GM23338 (cell line): ENCODE measurements at regions not wholly inside any gene's neighbourhood (a gene's known extent, or its start where the extent isn't known, plus 50 kb on each side); places are given as distances from the start of the nearest gene placed in this dataset.

Source experiments
- CREB1 ChIP-seq: fragments of 250-450 bp; sonication (Bioruptor Pico); IDR thresholded peaks from 2 replicates; pipeline ENCODE4 v1.5.0; 2020; ENCODE audit warnings: low read depth, mild to moderate bottlenecking, moderate library complexity
- EZH2 ChIP-seq: fragments of 200-600 bp; sonication (generic); IDR thresholded peaks from one replicate; pipeline ENCODE4 v1.8.0; 2017; ENCODE audit warnings: antibody characterized with exemption, mild to moderate bottlenecking, low read depth; ENCODE audit not compliant: unreplicated experiment
- EZH2phosphoT487 ChIP-seq: fragments of 200-600 bp; sonication (generic); IDR thresholded peaks from one replicate; pipeline ENCODE4 v1.8.1; 2018; ENCODE audit warnings: antibody characterized with exemption; ENCODE audit not compliant: unreplicated experiment
- JUNB ChIP-seq: IDR thresholded peaks from one replicate; pipeline ENCODE4 v1.6.1; 2016; ENCODE audit warnings: antibody characterized with exemption; ENCODE audit not compliant: unreplicated experiment
- NANOG ChIP-seq: IDR thresholded peaks from 2 replicates; pipeline ENCODE4 v1.6.1; 2016; ENCODE audit warnings: antibody characterized with exemption, borderline replicate concordance
- POLR2AphosphoS5 ChIP-seq: IDR thresholded peaks from 2 replicates; pipeline ENCODE4 v1.6.1; 2016; ENCODE audit warnings: antibody characterized with exemption, low read depth
- TF ChIP-seq, protein P1 (sequence below), 2 experiments: fragments of 200-600 bp in 1 of 2; sonication (generic) in 1 of 2; conservative IDR thresholded peaks; 2 replicates each; pipeline versions ENCODE4 v1.5.1 to v1.6.1; 2016 to 2017; ENCODE audit warnings: antibody characterized with exemption in 2 of 2, low read depth in 2 of 2, mild to moderate bottlenecking in 2 of 2, moderate library complexity in 1 of 2
- TF ChIP-seq, protein P2 (sequence below): IDR thresholded peaks from one replicate; pipeline ENCODE4 v1.6.1; 2018; ENCODE audit warnings: antibody characterized with exemption; ENCODE audit not compliant: unreplicated experiment
- TF ChIP-seq, protein P3 (sequence below): IDR thresholded peaks from 2 replicates; pipeline ENCODE4 v1.6.1; 2016; ENCODE audit warnings: antibody characterized with exemption

DNA sequence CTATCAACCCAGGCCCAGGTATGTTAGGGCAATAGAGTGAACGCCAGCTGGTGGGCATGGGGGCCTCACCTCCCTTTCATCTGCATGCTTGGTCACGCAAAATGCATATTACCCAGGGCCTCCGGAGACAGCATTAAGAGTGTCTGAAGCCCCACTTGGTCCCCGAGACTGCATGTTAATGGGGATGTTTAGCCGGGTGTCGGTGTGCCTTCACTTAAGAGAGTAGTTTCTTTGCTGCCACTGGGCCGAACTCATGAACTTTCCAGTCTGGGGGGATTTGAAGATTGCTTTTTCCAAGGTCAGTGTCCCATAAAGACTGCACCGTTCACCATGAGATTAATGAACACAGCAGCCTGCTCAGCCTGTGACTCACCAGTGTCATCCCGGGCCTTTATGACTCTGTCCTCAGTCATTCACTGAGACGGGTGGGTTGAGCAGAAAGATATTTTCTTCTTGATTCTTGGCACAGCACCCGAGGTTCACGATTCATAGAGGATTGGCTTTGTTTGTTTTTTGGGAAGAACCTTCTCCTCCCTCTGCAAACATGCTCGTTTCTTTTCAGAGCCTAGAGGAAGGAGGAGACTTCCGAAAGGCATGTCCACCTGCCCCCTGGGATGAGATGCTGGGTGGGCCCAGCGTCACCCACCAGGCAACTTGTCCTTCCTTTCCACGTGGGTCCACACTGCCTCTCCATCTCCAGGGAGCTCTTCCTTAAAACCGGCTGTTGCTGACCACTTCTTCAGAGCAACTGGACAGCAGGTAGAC is 199.1 kb downstream of the GLI2 start:
- TF ChIP-seq POLR2AphosphoS5 (no peak), EZH2 (no peak), CREB1 (CRISPR knock-in tag) (no peak), EZH2phosphoT487 (no peak), JUNB (no peak), NANOG (no peak)
- TF ChIP-seq, protein P1, sequence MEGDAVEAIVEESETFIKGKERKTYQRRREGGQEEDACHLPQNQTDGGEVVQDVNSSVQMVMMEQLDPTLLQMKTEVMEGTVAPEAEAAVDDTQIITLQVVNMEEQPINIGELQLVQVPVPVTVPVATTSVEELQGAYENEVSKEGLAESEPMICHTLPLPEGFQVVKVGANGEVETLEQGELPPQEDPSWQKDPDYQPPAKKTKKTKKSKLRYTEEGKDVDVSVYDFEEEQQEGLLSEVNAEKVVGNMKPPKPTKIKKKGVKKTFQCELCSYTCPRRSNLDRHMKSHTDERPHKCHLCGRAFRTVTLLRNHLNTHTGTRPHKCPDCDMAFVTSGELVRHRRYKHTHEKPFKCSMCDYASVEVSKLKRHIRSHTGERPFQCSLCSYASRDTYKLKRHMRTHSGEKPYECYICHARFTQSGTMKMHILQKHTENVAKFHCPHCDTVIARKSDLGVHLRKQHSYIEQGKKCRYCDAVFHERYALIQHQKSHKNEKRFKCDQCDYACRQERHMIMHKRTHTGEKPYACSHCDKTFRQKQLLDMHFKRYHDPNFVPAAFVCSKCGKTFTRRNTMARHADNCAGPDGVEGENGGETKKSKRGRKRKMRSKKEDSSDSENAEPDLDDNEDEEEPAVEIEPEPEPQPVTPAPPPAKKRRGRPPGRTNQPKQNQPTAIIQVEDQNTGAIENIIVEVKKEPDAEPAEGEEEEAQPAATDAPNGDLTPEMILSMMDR (conservative IDR thresholded peaks at IDR 0.05; ENCODE audit: low read depth in 2 of 2), result no peak
- TF ChIP-seq, protein P2, sequence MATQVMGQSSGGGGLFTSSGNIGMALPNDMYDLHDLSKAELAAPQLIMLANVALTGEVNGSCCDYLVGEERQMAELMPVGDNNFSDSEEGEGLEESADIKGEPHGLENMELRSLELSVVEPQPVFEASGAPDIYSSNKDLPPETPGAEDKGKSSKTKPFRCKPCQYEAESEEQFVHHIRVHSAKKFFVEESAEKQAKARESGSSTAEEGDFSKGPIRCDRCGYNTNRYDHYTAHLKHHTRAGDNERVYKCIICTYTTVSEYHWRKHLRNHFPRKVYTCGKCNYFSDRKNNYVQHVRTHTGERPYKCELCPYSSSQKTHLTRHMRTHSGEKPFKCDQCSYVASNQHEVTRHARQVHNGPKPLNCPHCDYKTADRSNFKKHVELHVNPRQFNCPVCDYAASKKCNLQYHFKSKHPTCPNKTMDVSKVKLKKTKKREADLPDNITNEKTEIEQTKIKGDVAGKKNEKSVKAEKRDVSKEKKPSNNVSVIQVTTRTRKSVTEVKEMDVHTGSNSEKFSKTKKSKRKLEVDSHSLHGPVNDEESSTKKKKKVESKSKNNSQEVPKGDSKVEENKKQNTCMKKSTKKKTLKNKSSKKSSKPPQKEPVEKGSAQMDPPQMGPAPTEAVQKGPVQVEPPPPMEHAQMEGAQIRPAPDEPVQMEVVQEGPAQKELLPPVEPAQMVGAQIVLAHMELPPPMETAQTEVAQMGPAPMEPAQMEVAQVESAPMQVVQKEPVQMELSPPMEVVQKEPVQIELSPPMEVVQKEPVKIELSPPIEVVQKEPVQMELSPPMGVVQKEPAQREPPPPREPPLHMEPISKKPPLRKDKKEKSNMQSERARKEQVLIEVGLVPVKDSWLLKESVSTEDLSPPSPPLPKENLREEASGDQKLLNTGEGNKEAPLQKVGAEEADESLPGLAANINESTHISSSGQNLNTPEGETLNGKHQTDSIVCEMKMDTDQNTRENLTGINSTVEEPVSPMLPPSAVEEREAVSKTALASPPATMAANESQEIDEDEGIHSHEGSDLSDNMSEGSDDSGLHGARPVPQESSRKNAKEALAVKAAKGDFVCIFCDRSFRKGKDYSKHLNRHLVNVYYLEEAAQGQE, result no peak
- TF ChIP-seq, protein P3, sequence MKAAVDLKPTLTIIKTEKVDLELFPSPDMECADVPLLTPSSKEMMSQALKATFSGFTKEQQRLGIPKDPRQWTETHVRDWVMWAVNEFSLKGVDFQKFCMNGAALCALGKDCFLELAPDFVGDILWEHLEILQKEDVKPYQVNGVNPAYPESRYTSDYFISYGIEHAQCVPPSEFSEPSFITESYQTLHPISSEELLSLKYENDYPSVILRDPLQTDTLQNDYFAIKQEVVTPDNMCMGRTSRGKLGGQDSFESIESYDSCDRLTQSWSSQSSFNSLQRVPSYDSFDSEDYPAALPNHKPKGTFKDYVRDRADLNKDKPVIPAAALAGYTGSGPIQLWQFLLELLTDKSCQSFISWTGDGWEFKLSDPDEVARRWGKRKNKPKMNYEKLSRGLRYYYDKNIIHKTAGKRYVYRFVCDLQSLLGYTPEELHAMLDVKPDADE, result no peak
